ENCODE measurements at regions not wholly inside any gene's neighbourhood (a gene's known extent, or its start where the extent isn't known, plus 50 kb on each side); places are given as distances from the start of the nearest gene placed in this dataset.
"Not testable (repeated sequence)": the region's sequence is repeated elsewhere in the genome, so short reads cannot be mapped to it uniquely, and the experiment has no call there.

DNA sequence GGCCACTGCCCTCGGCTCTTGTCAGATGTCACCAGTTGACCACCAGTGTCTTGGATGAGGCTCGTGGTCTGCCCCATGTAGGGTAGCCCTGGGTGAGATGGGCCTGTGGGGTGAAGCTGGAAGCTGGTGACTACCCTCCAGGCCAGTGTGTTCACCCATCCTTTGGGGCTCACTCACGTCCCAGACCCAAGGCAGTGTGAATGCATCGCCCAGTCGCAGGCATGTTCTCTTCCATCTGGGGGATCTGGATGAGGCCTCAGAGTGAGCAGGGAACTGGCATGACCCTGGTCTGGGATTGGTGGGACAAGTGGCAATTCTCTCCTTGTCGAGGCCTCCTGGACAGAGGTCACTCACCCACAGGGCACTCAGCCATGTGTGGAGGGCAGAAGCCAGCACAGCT is 120.1 kb upstream of the PHACTR3 start:
- no peak overlapping the region for H3K4me3 Mint-ChIP-seq
- H3K36me3 Mint-ChIP-seq (ENCODE audit: low read depth), result no peaks in the 10 kb centered on the region
- DNase-seq, result no peak
- ChIA-PET CTCF (no interaction called here), POLR2A (no interaction called here)
- no peaks in the 10 kb centered on the region for H3K4me1 Mint-ChIP-seq
- H3K27me3 Mint-ChIP-seq, result peaks cover 9% of the 10 kb centered on the region
- H3K9me3 Mint-ChIP-seq, result no peaks in the 10 kb centered on the region
- H3K27ac Mint-ChIP-seq, result no peak overlapping the region

DNA sequence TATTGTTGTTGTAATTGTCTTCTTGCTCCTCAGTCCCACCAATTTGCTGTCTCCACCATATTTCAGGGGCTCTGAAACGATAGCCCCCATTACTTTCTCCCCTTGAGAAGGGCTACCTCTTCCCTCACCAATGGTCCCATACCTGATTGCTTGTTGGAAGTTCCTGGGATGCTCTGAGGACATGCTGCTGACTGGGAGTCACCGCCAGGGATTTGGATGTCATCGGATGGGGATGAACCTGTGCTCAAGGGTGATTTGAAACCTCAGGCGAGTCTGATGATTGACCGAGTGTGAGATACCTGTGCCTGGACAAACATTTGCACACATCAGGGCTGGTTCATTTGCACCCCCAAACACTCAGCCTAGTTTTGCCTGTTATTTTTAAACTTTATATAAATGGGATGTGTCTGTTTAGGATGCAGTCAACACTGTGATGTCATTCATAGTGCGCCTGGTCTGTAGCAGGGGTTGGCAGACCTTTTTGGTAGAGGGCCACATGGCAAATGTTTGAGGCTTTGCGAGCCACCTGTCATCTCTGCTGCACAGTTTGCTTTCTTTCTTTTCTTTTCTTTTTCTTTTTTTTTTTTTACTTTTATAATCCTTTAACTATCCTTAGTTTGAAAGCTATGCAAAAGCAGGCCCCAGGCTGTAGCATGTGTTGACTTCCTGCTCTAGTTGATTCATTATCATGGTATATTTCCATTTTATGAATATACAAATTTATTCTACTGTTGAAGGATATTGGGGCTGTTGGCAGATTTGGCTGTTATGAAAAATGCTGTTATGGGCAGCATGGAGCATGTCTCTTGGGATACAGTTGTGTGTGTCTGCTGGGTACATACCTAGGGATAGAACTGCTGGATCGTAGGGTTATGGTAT is 118.5 kb upstream of the PHACTR3 start:
- no peaks in the 10 kb centered on the region for H3K9me3 Mint-ChIP-seq
- peaks cover 4% of the 10 kb centered on the region for H3K27me3 Mint-ChIP-seq
- no peaks in the 10 kb centered on the region for H3K36me3 Mint-ChIP-seq (ENCODE audit: low read depth)
- ChIA-PET CTCF (interaction anchor here (2.3 kb wide), 1 partner anchor 10 kb away, joined by 7 read pairs; no protein-coding TSS in a partner anchor), POLR2A (no interaction called here)
- H3K4me1 Mint-ChIP-seq, result no peaks in the 10 kb centered on the region
- H3K27ac Mint-ChIP-seq, result no peak overlapping the region
- DNase-seq, result no peak
- no peak overlapping the region for H3K4me3 Mint-ChIP-seq

DNA sequence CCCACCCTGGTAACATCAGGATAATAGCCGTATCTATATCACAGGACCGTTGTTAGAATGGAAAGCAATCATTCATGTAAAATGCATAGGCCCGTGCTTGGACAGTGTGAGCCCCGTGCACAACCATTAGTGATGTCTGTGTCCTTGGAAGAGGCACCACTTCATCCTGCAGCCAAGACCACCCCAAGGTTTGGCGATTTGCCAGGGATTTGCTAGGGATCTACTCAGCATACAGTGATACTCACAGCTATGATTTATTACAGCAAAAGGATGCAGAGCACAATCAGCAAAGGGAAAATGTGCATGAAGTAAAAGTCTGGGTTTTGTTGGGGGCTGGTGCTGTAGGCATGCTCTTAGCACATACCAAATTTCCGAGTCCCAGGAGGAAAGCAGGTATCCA is 115.9 kb upstream of the PHACTR3 start:
- H3K4me3 Mint-ChIP-seq; H3K4me1 Mint-ChIP-seq; H3K27me3 Mint-ChIP-seq; H3K36me3 Mint-ChIP-seq (ENCODE audit: low read depth); CTCF ChIA-PET; DNase-seq; H3K27ac Mint-ChIP-seq; H3K9me3 Mint-ChIP-seq; POLR2A ChIA-PET: not testable (repeated sequence)

DNA sequence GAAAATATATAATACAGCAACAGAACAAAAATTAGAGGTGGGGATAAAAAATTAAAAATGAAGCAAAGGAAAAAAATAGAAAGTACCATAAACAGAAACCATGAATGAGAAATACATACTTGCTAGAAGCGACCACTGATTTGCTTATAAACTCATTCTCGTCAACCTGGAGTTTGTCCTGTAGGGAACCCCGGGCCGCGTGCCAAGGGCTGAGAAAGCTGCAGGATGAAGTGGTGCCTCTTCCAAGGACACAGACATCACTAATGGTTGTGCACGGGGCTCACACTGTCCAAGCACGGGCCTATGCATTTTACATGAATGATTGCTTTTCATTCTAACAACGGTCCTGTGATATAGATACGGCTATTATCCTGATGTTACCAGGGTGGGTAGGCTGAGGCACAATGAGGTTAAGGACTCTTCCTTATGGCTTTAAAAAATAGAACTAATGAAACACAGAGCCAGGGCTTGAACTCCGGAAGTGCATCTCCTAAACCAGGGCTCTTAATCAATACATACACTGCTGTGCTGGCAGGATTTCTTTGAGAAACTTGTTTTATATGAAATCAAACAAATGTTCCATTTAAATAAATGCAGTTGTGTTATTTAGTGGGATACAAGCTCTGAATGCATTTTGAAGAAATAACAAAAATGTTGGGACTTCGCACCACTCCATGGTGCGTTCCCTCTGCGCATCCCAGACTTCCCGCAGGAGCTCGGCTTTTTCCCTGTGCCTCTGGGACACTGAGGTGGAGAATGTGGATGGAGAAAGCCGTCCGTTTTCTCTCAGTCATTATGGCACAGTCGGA is 113.9 kb upstream of the PHACTR3 start:
- H3K27me3 Mint-ChIP-seq; H3K9me3 Mint-ChIP-seq; DNase-seq; H3K36me3 Mint-ChIP-seq (ENCODE audit: low read depth); H3K4me3 Mint-ChIP-seq; POLR2A ChIA-PET; H3K4me1 Mint-ChIP-seq; H3K27ac Mint-ChIP-seq: not testable (repeated sequence)
- CTCF ChIA-PET, result interaction anchor here (1.0 kb wide), 1 partner anchor 9 kb away, joined by 3 read pairs; no protein-coding TSS in a partner anchor

GRCh38 chr20:59491884-59492283 is 112.5 kb upstream of the PHACTR3 start:
- H3K36me3 Mint-ChIP-seq (ENCODE audit: low read depth), result no peaks in the 10 kb centered on the region
- H3K9me3 Mint-ChIP-seq, result no peaks in the 10 kb centered on the region
- DNase-seq, result no peak
- H3K4me1 Mint-ChIP-seq, result no peaks in the 10 kb centered on the region
- CTCF ChIA-PET, result no interaction called here
- H3K4me3 Mint-ChIP-seq, result no peak overlapping the region
- POLR2A ChIA-PET, result no interaction called here
- H3K27ac Mint-ChIP-seq, result no peak overlapping the region
- H3K27me3 Mint-ChIP-seq, result peaks cover 2% of the 10 kb centered on the region

- POLR2A ChIA-PET, result no interaction called here
- Mint-ChIP-seq H3K9me3 (no peaks in the 10 kb centered on the region), H3K36me3 (ENCODE audit: low read depth) (no peaks in the 10 kb centered on the region), H3K4me1 (no peaks in the 10 kb centered on the region), H3K4me3 (no peak overlapping the region), H3K27me3 (peaks cover 5% of the 10 kb centered on the region), H3K27ac (no peak overlapping the region)
- CTCF ChIA-PET, result interaction anchor here (0.7 kb wide), 1 partner anchor 16 kb away, joined by 5 read pairs; no protein-coding TSS in a partner anchor
- no peak for DNase-seq
Observed at GRCh38 chr20:59493926-59494325, 110.4 kb upstream of the PHACTR3 start.

- Mint-ChIP-seq H3K36me3 (ENCODE audit: low read depth) (no peaks in the 10 kb centered on the region), H3K27me3 (peaks cover 13% of the 10 kb centered on the region), H3K9me3 (no peaks in the 10 kb centered on the region), H3K27ac (no peak overlapping the region), H3K4me1 (no peaks in the 10 kb centered on the region), H3K4me3 (no peak overlapping the region)
- no peak for DNase-seq
- ChIA-PET POLR2A (no interaction called here), CTCF (interaction anchor here (0.6 to 2.0 kb wide), 10 partner anchors 10 to 560 kb away, joined by 3 to 13 read pairs (median 4); no protein-coding TSS in a partner anchor)
Observed at GRCh38 chr20:59495166-59495565, 109.2 kb upstream of the PHACTR3 start.

DNA sequence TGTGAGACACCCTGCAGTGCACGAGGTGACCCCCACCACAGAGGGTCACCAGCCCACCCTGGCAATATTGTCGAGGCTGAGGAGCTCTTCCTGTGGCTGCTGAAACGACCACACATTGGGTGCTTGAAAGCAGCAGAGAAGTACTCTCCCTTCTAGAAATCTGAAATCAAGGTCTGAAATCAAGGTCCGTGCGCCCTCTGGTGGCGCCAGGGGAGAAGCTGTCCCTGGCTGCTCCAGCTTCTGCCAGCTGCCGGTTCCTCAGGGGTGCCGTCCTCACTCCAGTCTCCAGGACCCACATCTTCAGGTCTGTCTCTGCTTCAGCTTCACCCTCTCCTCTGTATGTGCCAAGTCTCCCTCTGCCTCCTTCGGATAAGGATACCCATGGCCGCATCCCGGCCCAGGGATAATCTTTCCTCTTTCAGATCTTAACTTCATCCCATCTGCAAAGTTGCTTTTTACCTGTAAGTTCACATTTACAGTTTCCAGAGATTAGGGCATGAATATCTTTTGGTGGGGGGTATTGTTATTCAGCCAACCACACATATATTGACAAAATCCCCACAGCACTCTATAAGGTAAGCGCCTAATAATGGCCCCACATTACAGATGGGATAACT is 108.3 kb upstream of the PHACTR3 start:
- Mint-ChIP-seq H3K36me3 (ENCODE audit: low read depth) (no peaks in the 10 kb centered on the region), H3K27me3 (peaks cover 18% of the 10 kb centered on the region), H3K4me1 (no peaks in the 10 kb centered on the region), H3K9me3 (no peaks in the 10 kb centered on the region), H3K27ac (no peak overlapping the region), H3K4me3 (no peak overlapping the region)
- peak; percentile 73 for DNase-seq
- POLR2A ChIA-PET, result no interaction called here
- CTCF ChIA-PET, result interaction anchor here (0.7 to 2.0 kb wide), 18 partner anchors 9 to 628 kb away, joined by 3 to 13 read pairs (median 4); no protein-coding TSS in a partner anchor

DNA sequence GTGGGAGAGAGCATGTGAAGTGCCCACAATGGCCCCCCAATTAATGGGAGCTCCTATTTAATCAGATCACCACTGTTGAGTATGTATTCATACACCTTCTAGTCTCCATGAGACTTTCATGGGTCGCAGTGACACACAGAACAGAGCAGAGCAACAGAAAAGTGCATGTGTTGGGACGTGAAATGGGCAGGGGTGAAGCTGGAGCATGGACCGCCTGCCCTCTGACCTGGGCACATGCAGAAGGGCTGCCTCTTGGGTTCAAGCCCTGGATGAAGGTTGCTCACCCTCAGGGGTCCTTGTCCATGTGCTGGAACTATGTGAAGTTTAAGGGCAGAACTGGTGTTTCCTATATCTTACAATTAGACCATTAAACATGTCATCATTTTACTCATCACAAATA is 106.0 kb upstream of the PHACTR3 start:
- Mint-ChIP-seq H3K36me3 (ENCODE audit: low read depth) (no peaks in the 10 kb centered on the region), H3K27ac (no peak overlapping the region), H3K9me3 (no peaks in the 10 kb centered on the region), H3K4me1 (no peaks in the 10 kb centered on the region), H3K4me3 (no peak overlapping the region), H3K27me3 (peaks cover 20% of the 10 kb centered on the region)
- CTCF ChIA-PET, result no interaction called here
- DNase-seq, result no peak
- POLR2A ChIA-PET, result no interaction called here

DNA sequence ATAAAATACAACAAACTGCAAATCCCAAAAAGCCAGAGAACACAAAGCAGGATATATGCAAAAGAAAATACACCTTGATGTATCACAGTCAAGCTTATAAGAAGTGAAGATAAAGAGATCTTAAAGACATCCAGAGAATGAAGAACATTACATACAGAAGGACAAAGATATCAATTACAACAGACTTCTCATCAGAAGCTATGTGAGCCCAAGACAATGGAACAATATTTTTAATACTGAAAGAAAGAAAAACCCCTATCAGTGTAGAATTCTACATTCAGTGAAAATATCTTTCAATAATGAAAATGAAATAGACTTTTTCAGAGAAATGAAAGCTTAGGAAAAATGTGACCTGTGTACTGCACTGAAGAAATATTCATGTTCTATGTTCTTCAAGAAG is 104.5 kb upstream of the PHACTR3 start:
- H3K27me3 Mint-ChIP-seq, result peaks cover 18% of the 10 kb centered on the region
- DNase-seq, result no peak

DNA sequence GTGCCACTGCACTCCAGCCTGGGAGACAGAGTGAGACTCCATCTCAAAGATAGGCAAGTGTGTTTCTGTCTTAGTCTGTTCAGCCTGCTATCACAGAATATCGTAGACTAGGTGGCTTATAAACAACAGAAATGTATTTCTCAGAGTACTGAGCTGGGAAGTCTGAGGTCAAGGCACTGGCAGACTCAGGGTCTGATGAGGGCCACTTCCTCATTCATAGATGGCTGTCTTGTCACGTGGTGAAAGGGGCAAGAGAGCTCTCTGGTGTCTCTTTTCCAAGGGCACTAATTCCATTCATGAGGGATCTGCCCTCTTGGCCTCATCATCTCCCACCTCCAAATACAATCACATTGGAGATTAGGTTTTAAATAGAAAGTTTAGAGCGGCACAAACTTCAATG is 95.6 kb upstream of the PHACTR3 start:
- no peak for DNase-seq
- POLR2A ChIA-PET, result no interaction called here
- no peaks in the 10 kb centered on the region for H3K36me3 Mint-ChIP-seq (ENCODE audit: low read depth)
- no peaks in the 10 kb centered on the region for H3K9me3 Mint-ChIP-seq
- H3K27ac Mint-ChIP-seq, result no peak overlapping the region
- H3K4me1 Mint-ChIP-seq, result no peaks in the 10 kb centered on the region
- H3K4me3 Mint-ChIP-seq, result no peak overlapping the region
- CTCF ChIA-PET, result no interaction called here
- H3K27me3 Mint-ChIP-seq, result peaks cover 13% of the 10 kb centered on the region

More for the DNA sequence above, 104.5 kb upstream of the PHACTR3 start:
- no peak overlapping the region for H3K27ac Mint-ChIP-seq
- CTCF ChIA-PET, result interaction anchor here (0.6 to 1.2 kb wide), 2 partner anchors 9 to 1141 kb away, joined by 3 to 4 read pairs; no protein-coding TSS in a partner anchor
- POLR2A ChIA-PET, result no interaction called here
- H3K9me3 Mint-ChIP-seq, result no peaks in the 10 kb centered on the region
- H3K36me3 Mint-ChIP-seq (ENCODE audit: low read depth), result no peaks in the 10 kb centered on the region
- H3K4me1 Mint-ChIP-seq, result no peaks in the 10 kb centered on the region
- no peak overlapping the region for H3K4me3 Mint-ChIP-seq

GRCh38 chr20:59512651-59513050 is 91.7 kb upstream of the PHACTR3 start:
- no peaks in the 10 kb centered on the region for H3K36me3 Mint-ChIP-seq (ENCODE audit: low read depth)
- ChIA-PET CTCF (no interaction called here), POLR2A (no interaction called here)
- H3K4me1 Mint-ChIP-seq, result no peaks in the 10 kb centered on the region
- H3K9me3 Mint-ChIP-seq, result no peaks in the 10 kb centered on the region
- no peak overlapping the region for H3K4me3 Mint-ChIP-seq
- no peak for DNase-seq
- no peak overlapping the region for H3K27ac Mint-ChIP-seq
- H3K27me3 Mint-ChIP-seq, result peaks cover 35% of the 10 kb centered on the region

DNA sequence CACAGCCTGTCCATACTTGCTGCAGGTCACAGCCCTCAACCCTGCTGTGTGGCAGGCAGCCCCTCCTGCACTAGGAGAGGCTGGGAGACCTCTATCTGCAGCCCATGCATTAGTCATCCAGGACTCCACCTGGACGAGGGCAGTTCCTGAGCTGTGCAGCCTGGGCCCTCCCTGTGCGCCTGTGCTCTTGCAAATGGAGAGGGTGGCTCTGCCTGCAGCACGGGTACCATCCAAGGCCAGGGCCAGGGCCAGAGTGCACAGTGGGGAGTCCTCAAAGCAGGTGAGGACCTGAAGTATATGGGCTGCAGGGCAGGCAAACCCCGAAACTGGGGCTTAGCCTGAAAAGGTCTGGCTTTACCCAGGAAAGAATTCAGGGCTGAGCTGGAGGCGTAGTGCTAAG is 89.8 kb upstream of the PHACTR3 start:
- Mint-ChIP-seq H3K4me1 (no peaks in the 10 kb centered on the region), H3K9me3 (no peaks in the 10 kb centered on the region), H3K27me3 (peaks cover 38% of the 10 kb centered on the region), H3K27ac (no peak overlapping the region), H3K36me3 (ENCODE audit: low read depth) (no peaks in the 10 kb centered on the region), H3K4me3 (no peak overlapping the region)
- CTCF ChIA-PET, result interaction anchor here (2.9 kb wide), 1 partner anchor 19 kb away, joined by 9 read pairs; no protein-coding TSS in a partner anchor
- DNase-seq, result no peak
- POLR2A ChIA-PET, result no interaction called here
